NCI-H2029 treated with DMSO at 0.1 percent for 48 hours (cell line): ENCODE measurements at regions not wholly inside any gene's neighbourhood (a gene's known extent, or its start where the extent isn't known, plus 50 kb on each side); places are given as distances from the start of the nearest gene placed in this dataset.

Experiments used
- DNase-seq: peaks from one replicate; lab custom pipeline; 2025; lab: John Stamatoyannopoulos, UW

DNA sequence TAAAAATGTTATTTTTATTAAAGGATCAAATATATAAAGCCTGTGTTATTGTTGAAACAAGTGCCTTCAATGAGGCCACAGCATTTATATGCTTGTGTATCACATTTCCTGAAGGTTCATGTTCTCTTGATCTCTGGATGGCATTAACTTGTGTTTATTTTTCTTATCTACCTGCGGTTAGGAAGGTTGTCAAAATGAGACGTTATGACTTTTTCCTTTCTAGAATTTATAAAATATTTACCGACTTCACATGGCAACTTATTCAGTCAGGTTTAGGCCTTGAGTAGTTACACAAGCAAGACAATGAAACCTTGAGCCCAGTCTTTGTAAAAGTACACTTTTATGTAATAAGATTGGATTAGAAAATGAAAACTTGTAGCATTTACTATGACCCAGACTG, 196.4 kb upstream of the ACVR2A start:
- DNase-seq = no peak

DNA sequence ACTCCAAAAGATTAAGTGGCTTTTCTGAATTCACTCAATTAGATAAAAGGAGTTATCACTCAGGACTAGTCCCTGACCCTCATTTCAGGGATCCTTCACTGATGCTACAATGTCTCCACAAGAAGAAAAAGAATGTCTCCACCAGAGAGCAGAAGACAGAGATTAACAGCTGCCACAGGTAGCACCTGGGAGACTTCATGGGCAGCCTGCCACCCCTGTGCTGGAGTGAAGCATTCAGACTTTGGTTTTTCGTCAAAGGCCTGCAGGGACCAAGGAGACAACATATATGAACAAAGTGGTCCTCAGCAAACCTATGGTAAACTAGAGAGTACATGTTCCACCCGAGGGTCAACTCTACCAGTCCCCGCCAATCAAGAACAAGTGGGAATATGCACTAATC, 197.0 kb upstream of the ACVR2A start:
- no peak for DNase-seq

DNA sequence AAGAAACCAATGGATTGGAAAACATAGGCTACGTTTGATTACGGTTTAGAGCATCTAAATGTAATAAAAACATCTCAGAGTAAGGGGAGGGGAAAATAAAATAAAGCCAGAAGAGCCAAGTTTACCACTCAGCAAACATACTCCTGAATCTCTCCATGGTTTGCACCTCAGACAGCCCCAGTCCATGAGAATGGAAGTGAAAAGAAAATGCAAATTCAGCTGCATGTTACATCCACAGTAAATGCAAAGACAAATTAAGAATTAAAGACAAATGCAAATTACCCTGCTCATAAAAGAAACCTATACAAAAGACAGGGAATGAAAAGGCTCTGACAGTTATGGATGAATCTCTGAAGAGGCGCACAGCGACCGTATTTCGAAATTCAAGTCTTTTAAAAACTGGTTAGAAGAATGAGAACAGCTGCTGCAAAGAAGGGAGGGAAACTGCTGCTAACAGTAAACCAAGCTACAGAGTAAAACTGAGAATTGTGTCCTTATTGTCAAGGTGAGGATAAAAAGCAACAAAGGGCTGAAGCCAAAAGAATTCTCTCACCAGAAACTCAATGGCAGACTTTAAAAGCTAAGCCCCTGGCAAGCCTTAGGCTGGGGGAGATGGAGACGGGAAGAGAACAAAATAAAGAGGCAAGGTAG, 197.9 kb upstream of the ACVR2A start:
- no peak for DNase-seq

DNA sequence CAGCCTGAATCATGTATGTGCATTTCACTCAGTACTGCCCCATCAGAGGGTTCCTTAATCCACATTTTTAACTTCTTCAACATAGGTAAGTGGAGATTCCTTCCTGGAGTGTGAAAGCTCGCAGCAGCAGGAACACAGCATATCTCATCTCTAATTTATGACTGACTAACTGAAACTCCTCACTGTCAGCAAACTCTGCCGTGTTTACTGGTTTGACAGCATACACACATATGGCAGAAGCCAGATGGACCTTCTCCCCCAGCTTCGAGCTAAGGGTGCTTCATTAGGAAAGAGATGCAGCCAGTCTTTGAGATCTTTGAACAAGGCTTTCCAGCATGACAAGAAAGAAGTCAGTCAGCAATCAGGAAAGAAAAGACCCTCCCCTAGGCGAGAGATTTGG, 200.3 kb upstream of the ACVR2A start:
- DNase-seq = no peak

DNA sequence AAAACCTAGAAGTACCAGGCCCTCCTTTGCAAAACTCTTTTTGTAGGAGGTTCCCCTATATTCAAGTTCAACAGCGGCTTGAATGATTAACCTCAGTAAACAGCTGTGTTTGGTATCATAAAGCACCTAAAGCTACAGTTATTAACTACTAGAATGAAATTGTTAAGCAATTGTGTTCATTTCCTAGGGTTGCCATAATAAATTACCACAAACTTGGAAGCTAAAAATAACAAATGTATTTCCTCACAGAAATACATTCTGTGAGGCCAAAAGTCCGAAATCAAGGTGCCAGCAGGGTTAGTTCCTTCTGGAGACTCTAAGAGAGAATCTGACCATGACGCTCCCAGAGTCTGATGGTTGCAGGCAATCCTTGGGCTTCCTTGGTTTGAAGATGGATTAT, 202.1 kb upstream of the ACVR2A start:
- DNase-seq = no peak

DNA sequence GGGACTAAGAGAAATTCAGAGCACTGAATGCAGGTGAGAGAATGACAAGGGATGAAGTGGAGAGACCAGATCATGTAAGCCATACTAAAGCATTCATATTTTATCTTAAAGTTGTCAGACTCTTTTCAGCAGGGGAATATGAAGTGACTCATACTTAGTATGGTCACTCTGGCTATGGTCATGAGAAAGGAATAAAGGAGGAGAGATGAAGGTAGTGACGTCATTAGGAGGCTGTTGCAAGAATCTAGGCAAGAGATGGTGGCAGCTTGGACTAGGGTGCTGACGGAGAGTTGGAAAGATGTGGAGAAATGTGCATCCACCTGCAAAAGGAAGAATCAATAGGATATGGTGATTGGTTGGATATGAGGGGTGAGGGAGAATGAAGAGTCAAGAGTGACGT, 203.2 kb upstream of the ACVR2A start:
- no peak for DNase-seq

DNA sequence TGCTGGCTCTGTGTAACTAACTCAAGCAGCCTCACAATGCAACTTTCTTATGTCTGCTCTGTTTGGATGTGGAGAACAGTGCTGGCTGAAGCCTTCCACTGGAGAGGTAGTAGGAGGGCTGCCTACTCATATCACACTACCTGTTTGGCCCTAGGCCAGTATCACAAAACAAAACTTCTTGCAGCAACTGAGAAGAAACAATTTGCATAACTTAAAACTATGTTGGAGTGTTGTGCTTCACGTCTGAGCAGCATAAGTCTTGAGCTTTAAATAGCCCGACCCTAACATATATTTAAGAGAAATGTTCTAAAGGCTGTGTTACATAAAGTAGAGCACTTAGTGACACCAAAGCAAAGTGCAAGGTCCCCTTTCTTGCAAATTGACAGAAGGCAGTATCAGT, 204.9 kb upstream of the ACVR2A start:
- no peak for DNase-seq

DNA sequence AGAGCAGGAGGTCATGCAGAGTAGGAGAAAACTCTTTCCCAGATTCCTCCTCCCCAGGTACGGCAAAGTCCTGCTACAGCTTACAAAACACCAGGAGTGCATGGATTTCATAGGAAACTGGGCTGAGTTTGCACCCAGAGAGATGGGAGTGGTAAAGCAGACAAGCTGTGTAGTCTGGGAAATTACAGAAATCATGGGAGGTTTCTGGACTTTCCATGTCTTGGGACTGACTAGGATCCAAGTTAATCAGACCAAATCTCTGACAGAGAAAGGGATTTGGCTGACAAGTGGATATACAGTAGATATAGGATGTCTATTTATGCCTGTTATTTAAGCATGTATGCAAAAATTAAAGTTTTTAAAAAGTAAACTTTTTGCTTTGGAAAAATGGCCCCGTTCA, 205.4 kb upstream of the ACVR2A start:
- DNase-seq = no peak

DNA sequence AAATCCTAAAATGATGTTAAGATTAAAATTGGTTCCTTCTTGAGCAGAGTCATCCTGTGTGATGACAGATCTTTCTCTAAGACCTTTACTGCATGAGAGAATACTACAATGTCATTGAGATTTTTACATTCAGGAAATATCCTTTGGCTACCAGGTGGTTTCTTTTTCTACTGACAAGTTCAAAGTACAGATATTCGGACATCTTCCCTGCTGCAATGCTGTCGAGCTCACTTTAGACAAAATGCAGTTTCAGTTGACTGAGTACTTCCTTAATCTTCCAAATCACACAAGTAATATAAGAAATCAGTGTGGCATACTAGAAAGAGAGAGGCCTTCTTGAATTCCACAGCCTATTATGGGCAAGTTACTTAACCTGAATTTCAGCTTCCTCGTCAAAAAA, 207.9 kb upstream of the ACVR2A start:
- DNase-seq = no peak

DNA sequence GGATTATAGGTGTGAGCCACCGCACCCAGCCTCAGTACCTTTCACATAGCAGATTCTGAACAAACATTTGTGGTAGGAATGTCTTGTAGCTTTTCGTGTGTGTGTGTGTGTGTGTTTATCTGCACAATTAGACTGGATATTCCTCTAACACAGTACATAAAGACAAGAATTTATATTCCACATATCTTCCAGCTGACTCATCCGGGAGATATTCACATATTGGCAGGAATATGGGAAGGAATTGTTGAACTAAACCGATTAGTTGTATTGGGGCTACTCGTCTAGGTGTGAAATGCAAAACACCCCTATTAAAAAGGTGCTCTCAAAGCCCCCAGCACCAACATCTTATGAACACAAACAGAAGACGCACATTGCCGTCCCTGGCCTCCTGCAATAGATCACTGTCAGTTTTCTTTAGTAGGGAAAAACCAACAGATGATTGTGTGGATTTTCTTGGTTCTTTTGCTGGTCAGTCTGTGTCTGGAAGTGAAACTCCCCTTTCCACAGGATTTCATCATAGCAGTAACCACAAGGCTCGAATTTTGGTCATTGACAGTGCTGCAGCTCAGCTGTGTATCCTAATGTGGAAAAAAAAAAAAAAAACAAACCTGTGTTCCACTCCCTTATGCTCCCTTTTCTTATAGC, 208.5 kb upstream of the ACVR2A start:
- no peak for DNase-seq

DNA sequence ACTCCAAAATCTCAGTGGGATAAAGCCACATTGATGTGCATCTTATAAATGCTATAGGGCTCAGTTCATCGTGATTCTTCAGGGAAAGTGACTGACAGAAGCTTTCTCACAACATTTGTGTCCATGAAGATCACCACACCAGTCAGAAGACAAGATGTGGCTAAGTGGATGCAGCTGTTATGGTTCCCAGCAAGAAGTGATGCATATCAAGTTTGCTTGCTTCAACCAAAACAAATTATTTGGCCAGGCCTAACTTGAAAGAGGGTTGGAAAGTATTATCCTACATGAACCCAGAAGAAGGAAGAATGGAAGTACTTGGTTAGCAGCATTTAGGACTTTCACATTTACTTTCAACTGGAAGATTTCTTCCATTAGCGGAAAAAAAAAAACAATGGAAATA, 210.0 kb upstream of the ACVR2A start:
- DNase-seq = no peak

DNA sequence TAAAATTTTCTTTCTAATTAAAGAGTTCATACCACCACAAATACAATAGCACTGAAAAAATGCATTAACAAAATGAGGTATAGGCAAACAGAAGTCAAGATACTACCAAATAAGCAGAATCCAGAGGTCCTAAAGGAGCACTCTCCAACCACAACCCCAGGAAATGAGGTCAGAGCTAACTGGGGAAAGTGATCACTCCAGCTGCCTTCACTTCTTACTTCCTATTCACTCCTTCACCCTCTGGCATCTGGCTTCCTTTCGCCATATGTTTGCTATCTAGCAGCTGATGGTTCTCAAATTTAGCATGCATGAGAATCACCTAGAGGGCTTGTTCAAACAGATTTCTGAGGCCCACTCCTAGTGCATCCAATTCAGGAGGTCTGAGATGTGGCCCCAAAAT, 212.6 kb upstream of the ACVR2A start:
- DNase-seq = no peak

DNA sequence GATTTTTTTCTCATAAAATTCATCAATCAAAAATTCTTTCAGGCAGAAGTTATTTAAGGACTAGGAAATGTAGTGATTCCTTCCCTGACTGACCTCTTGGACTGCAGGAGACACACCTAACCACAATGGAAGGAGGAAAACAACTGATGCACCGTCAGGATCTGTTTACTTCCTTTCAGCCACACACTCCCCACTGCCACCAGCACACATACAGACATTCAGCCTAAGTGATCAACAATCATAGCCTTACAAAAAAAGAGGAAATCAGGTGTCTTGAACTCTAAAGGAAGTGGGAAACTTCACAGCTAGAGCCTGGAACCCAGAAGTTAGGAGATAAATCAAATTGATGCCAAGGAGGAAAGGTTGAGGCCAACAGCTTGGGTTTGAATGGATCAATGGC, 213.5 kb upstream of the ACVR2A start:
- DNase-seq = no peak

DNA sequence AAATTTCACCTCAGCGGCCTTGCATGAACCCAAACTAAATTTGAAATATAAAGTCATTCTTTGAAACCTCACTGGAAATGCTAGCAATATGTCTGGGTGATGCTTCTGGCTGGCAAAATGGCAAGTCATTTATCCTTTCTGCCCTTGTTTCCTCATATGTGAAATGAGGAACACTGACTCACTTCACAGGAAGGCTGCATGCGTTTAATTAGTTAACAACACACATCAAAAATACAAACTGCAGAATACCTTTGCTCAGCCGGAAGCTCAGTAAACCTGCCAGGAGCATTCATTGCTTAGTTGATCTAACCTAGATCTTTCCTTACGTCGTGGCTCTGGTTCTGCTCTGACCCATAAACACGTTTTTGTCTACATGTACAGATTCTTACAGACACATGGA, 214.2 kb upstream of the ACVR2A start:
- DNase-seq = no peak

DNA sequence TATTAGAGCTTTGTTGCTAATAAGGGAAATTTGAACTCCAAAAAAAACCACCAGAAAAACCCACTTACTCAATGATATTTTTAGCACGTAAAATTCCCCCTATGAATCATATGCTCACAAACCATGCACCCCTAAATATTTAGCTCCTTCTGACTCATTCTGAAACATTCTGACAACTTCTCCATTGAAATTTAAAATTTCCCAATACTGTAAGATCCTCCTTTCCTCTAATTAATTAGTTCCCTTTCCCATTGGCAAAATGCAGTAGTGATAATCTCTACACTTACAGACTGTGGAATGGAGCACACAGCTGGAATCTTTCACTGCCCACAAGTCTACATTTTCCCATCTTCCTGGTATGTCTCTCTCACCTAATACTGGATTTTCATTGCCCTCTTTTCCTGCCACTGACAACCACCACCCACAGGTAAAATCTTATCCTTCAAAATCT, 215.8 kb upstream of the ACVR2A start:
- no peak for DNase-seq

DNA sequence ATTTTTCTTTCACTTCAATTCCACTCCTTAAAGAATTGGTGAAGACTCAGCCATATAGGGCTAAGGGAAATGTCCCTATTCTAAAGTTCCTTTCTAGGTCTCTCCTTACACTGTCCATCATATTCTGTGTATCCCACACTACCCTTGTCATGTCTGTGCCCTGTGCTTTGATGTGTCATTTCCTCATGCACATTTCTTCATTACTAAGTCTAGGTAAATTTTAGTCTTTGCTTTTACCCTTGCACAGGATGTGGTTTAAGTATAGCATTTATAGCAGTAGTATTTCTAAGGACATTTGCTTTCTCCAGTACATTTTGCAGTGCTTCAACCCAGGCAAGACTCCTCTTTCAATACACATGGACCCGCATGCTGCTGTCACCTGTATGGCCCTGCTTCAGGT, 221.5 kb upstream of the ACVR2A start:
- DNase-seq = no peak

DNA sequence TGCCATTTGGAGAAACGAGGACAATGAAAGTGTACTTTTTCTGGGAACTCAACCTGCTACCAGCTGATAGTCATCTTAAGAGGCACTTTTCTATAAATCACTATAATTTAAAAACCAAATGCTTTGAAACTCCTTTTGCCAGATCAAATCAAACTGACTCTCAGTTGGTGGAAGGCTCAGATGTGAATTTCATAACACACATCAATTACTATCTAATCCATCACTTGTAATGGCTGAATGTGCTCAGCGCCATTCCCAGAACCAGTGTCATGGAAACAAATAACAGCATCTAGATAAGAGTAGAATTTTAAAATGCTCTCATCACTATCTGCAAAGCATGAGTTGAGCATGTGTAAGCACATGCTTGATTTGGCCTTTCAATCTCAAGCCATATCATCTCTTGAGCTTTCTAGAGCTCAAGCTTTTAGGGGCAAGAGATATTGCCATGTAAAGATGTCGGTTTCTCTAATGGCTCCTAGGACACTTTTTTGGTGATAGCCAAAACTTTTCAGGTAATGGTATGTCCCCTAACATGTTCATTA, 223.1 kb upstream of the ACVR2A start:
- DNase-seq = no peak

DNA sequence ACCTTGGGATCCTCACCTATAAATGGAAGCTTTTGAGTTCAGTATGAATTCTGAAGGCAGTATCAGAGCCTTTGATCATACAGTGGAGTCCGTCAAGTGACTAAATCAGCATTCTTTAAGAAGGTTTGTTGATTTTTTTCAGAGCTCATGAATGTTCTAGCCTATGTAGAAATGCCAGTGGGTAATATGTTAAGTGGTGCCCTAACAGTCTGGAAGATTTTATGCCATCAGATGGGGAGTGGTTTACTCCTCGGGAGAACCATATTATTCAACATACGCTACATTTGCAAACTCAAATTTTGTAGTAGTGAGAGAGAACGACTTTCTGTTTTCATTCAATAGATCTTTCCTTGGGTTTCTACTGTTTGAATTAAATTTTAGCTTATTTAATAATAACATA, 225.0 kb upstream of the ACVR2A start:
- no peak for DNase-seq

DNA sequence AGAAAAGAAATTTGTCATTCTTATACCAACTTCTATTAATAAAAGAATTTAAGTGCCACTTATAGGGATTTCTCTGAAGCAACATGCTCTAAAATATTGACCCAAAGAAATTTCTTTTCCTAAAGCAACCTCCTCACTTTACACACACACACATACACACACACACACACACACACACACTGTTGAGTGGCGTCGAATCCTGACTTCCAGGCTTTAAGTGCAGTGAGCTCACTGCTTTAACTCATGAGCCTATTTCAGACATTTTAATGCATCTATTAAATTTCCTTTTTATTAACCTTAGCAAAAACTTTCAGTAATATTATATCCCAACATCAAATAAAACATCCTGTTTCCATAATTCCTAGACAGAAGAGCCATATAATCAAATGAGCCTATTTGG, 229.1 kb upstream of the ACVR2A start:
- no peak for DNase-seq

DNA sequence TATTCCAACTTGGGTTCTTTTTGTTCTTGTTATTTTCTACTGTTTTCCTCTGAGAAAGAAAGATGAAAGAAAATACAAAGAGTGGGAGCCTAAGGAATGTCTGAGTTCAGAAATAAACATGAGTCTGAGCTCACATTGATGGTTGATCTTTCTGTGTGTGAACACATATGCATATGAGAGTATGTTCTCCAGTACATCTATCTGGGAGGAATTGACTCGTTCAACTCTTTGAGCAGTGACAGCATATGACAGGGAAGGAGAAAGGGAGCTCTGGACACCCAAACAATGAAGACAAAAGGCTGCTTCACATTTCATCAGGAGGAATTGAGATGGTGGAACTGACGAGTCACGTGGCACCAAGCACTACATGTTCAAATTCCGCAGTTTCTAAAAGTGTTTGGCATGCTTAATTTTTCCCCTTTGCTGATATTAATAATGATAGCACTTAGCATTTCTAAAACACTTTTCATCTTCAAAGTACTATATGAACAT, 229.8 kb upstream of the ACVR2A start:
- DNase-seq = no peak

DNA sequence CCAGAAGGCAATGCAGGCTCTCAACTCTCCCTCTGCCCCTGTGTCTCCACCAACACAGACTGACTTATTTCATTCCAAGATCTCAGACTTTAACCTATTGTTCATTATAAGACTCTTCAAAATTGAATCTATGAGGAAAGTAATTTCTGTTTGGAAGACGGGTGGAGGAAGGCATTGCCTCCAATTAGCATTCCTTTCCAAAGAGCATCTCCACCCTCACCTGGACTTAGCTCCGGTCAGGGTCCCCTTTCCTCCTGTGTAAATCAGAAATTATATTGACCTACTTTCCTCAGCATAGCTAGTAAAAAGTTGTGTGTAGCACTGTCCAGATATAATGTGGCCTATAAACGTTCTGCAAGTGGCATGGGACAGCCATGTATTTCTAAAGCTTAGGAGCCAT, 230.4 kb upstream of the ACVR2A start:
- no peak for DNase-seq

DNA sequence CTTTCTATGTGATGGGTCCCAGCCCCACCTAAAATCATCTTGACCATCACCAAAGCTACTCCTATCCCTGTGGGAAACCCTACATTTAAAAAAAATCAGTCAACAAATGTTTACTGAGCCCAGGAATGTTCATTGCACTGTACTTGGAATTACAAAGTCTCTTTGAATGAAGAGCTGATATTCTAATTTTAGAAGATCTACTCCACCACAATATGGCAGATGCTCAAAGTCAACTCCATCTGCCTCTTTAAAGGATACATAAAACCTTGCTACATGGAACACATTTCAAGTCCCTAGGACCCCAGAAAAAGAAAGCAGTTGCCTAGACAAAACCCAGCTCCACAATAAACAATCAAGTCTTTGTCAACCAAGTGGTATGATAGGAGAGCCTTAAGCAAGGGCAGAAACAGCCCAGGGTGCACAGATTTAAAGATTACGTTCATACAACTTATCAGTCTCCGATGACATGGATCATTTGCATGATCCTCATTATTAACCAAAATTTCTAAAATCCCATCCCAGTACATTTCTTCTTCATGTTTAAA, 234.3 kb upstream of the ACVR2A start:
- no peak for DNase-seq

DNA sequence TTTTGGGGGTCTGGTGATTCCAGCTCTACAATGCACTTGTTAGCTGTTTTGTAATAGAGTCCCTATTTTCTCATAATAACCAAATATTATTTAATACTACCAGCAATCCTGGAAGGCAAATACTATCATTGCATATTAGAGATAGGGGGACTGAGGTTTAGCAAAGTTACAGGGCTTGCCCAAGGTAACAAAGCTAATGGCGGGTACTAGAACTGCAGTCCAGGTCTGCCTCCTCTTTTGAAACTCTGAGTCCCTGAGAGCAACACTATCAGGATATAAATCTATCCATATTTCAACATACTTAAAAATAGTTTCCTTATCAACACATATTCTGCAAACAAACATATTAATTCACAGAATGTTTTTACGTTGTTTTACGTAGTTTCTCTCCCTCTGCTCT, 235.5 kb upstream of the ACVR2A start:
- no peak for DNase-seq

DNA sequence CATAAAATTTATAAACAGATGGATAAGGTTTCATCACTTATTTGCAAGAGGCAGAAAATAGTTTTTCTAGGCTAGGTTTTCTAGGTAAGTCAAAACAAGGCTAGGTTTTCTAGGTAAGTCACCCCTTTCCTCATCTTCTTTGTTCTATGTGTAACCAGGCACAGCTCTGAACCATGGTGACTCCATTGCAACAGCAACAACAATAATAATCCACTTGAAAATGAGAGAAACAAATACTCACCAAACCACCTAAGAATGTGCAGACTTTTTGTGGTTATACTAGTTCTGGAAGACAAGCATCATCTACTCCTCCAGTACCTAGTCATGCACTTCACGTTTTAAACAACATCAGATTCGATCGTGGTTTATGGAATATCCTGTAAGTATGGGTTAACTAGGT, 237.4 kb upstream of the ACVR2A start:
- DNase-seq = no peak
